A549 (cell line): ENCODE measurements at regions not wholly inside any gene's neighbourhood (a gene's known extent, or its start where the extent isn't known, plus 50 kb on each side); places are given as distances from the start of the nearest gene placed in this dataset.

ENCODE experiments used
- ATAC-seq, 2 experiments: fragments of 200-7000 bp in 1 of 2; fragments of >200 bp in 1 of 2; cut with Nextera tagmentation in 1 of 2; cut with Tn5 transposase in 1 of 2; 3 replicates each; pipeline versions ENCODE4 v1.8.0 to v1.9.1; 2018 to 2020; ENCODE audit warnings: mild to moderate bottlenecking in 1 of 2, moderate library complexity in 1 of 2
- CTCF ChIA-PET: fragments of 300-600 bp; sonication (Branson Sonifier 250); formaldehyde crosslinking; extraction: SDS; loops from one replicate; lab custom pipeline; 2021; ENCODE audit warnings: antibody characterized with exemption, inconsistent platforms; lab: Yijun Ruan, JAX
- POLR2A ChIA-PET: fragments of 350-600 bp; formaldehyde crosslinking; extraction: SDS; loops from one replicate; lab custom pipeline; 2021; ENCODE audit warnings: antibody characterized with exemption, inconsistent platforms; lab: Yijun Ruan, JAX
- DNase-seq, 2 experiments: peaks; one replicate each; pipeline versions ENCODE4 v3.0.0 to v3.0.0-alpha.2; 2011 to 2016; ENCODE audit warnings: low read depth in 1 of 2, low spot score in 1 of 2
- FAIRE-seq: peaks from 2 replicates; lab custom pipeline; 2011; peaks lifted over from hg19 to GRCh38; lab: Jason Lieb, UNC
- H3K27ac ChIP-seq, 2 experiments: fragments of >200 bp; sonication (Bioruptor Twin); formaldehyde crosslinking; 3 replicates each; pipeline ENCODE4 v1.5.1; 2016 to 2017
- H3K4me1 ChIP-seq: fragments of >200 bp; sonication (Bioruptor Twin); formaldehyde crosslinking; 3 replicates; pipeline ENCODE4 v1.6.1; 2016
- H3K4me2 ChIP-seq: fragments of >200 bp; sonication (Bioruptor Twin); formaldehyde crosslinking; 3 replicates; pipeline ENCODE4 v1.6.1; 2016
- H3K4me3 ChIP-seq: fragments of >200 bp; sonication (Bioruptor Twin); formaldehyde crosslinking; 3 replicates; pipeline ENCODE4 v1.5.1; 2016
- H3K9me3 ChIP-seq: fragments of >200 bp; sonication (Bioruptor Twin); formaldehyde crosslinking; 3 replicates; pipeline ENCODE4 v1.6.1; 2016
- BHLHE40 ChIP-seq: IDR thresholded peaks from 2 replicates; pipeline ENCODE4 v1.6.1; 2012; ENCODE audit warnings: low read depth, low read length, inconsistent platforms
- CBX8 ChIP-seq: fragments of 200-600 bp; sonication (generic); IDR thresholded peaks from 2 replicates; pipeline ENCODE4 v1.6.1; 2016
- FOSL2 ChIP-seq, 2 experiments: fragments of 450-650 bp in 1 of 2; fragments of >200 bp in 1 of 2; sonication (Bioruptor Twin) in 1 of 2; formaldehyde crosslinking; IDR thresholded peaks; 2 replicates each; pipeline versions ENCODE4 v1.5.0 to v1.6.1; 2016 to 2020; ENCODE audit warnings: mild to moderate bottlenecking in 1 of 2, moderate library complexity in 1 of 2
- FOXS1 ChIP-seq: fragments of 250-450 bp; sonication (Bioruptor Pico); IDR thresholded peaks from 2 replicates; pipeline ENCODE4 v1.5.0; 2020; ENCODE audit warnings: mild to moderate bottlenecking, moderate library complexity
- HOXB13 ChIP-seq: fragments of 250-450 bp; sonication (Bioruptor Pico); IDR thresholded peaks from 2 replicates; pipeline ENCODE4 v1.5.0; 2020; ENCODE audit warnings: low read depth, mild to moderate bottlenecking, moderate library complexity
- JUNB ChIP-seq: fragments of >200 bp; sonication (Bioruptor Twin); formaldehyde crosslinking; IDR thresholded peaks from 2 replicates; pipeline ENCODE4 v1.6.1; 2016
- NFE2L2 ChIP-seq: fragments of 150-350 bp; conservative IDR thresholded peaks from 2 replicates; pipeline ENCODE4 v1.6.1; 2014; ENCODE audit warnings: low read length
- NPAS2 ChIP-seq: fragments of 250-450 bp; sonication (Bioruptor Pico); IDR thresholded peaks from 2 replicates; pipeline ENCODE4 v1.8.0; 2022; ENCODE audit warnings: mild to moderate bottlenecking, moderate library complexity, borderline replicate concordance
- PHF8 ChIP-seq: fragments of 200-600 bp; sonication (generic); IDR thresholded peaks from 2 replicates; pipeline ENCODE4 v1.6.1; 2016; ENCODE audit warnings: low read depth, mild to moderate bottlenecking, antibody characterized with exemption, moderate library complexity, borderline replicate concordance
- SREBF2 ChIP-seq: fragments of 450-650 bp; IDR thresholded peaks from 2 replicates; pipeline ENCODE4 v1.6.1; 2014; ENCODE audit warnings: mild to moderate bottlenecking, moderate library complexity
- TP53 ChIP-seq: fragments of 250-450 bp; sonication (Bioruptor Pico); IDR thresholded peaks from 2 replicates; pipeline ENCODE4 v1.5.0; 2021; ENCODE audit warnings: mild to moderate bottlenecking, moderate library complexity
- ZNF302 ChIP-seq: fragments of 250-450 bp; sonication (Bioruptor Pico); IDR thresholded peaks from 2 replicates; pipeline ENCODE4 v1.9.0; 2021; ENCODE audit warnings: inconsistent platforms, mild to moderate bottlenecking, moderate library complexity
- WGBS: methylation state at CpG from one replicate; pipeline ENCODE4 v1.1.6; 2017; ENCODE audit errors: missing lambda C conversion rate; 5-methylcytosine and 5-hydroxymethylcytosine counted together
- TF ChIP-seq, protein P1 (sequence below): fragments of 450-650 bp; IDR thresholded peaks from 2 replicates; pipeline ENCODE4 v1.6.1; 2014; ENCODE audit warnings: antibody characterized with exemption
- TF ChIP-seq, protein P2 (sequence below): IDR thresholded peaks from 2 replicates; pipeline ENCODE4 v1.6.1; 2012; ENCODE audit warnings: low read depth, borderline replicate concordance
- TF ChIP-seq, protein P3 (sequence below): fragments of >200 bp; sonication (Bioruptor Twin); formaldehyde crosslinking; IDR thresholded peaks from 2 replicates; pipeline ENCODE4 v1.6.1; 2016
- TF ChIP-seq, protein P4 (sequence below): fragments of 200-600 bp; sonication (generic); IDR thresholded peaks from 2 replicates; pipeline ENCODE4 v1.6.1; 2016; ENCODE audit warnings: antibody characterized with exemption, mild to moderate bottlenecking, moderate library complexity
- TF ChIP-seq, protein P5 (sequence below): fragments of 150-350 bp; IDR thresholded peaks from 2 replicates; pipeline ENCODE4 v1.6.1; 2014; ENCODE audit warnings: low read depth, mild to moderate bottlenecking, low read length
- TF ChIP-seq, protein P6 (sequence below): fragments of 250-450 bp; sonication (Bioruptor Pico); IDR thresholded peaks from 2 replicates; pipeline ENCODE4 v1.5.0; 2021; ENCODE audit warnings: mild to moderate bottlenecking, moderate library complexity, borderline replicate concordance

DNA sequence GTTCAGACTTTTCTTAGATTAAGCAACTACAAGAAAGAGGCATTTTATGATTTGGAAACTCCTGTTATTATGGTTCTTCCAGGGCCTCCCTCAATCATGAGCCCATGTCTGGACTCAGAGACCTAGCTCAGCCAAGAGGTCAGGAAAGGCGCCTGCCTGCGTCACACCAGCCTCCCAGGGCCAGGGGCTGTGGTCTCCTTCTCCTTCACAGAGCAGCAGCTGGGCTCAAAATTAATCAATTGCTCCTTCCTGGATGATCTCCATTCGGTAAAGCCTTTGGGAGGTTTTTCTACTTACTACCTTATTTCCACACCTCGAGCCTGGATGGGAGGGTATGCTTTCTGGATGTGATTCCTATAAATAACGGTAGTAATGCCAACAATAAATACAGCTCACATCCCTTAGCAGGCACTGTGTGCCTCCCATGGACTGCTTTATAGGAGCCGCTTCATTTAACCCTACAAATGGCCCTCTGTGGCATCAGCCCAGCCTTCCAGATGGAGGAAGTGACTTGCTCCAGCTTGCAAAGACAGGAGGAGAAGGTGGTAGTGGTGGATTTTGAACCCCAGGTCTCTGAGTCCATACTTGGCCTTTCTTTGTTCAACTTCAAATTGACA is 1445.6 kb downstream of the TBC1D22A start:
- no peak for FAIRE-seq
- TF ChIP-seq HOXB13 (CRISPR knock-in tag) (no peak), PHF8 (no peak), SREBF2 (no peak), NFE2L2 (no peak), ZNF302 (CRISPR knock-in tag) (no peak)
- TF ChIP-seq, protein P1, sequence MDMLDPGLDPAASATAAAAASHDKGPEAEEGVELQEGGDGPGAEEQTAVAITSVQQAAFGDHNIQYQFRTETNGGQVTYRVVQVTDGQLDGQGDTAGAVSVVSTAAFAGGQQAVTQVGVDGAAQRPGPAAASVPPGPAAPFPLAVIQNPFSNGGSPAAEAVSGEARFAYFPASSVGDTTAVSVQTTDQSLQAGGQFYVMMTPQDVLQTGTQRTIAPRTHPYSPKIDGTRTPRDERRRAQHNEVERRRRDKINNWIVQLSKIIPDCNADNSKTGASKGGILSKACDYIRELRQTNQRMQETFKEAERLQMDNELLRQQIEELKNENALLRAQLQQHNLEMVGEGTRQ: no peak

DNA sequence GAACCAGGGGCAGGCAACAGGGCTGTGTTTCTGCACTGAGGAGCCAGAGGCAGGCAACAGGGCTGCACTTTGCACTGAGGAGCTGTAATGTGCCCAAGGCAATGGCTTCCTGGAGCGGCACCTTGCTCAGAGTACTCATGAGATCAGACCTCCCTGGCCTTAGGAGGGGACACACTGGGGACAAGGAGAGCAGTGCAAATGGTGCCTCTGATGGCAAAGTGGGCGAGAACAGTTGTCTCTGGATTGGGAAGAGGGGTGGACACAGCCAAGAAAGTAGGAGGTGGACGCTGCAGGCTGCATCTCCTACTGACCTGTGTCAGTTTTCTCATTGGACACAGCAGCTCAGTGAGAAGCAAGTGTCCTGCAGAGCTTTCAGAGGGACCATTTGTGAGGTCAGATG is 1443.3 kb downstream of the TBC1D22A start:
- CTCF ChIA-PET: no interaction called here
- TF ChIP-seq, protein P2, sequence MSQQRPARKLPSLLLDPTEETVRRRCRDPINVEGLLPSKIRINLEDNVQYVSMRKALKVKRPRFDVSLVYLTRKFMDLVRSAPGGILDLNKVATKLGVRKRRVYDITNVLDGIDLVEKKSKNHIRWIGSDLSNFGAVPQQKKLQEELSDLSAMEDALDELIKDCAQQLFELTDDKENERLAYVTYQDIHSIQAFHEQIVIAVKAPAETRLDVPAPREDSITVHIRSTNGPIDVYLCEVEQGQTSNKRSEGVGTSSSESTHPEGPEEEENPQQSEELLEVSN: no peak
- TF ChIP-seq, protein P3, sequence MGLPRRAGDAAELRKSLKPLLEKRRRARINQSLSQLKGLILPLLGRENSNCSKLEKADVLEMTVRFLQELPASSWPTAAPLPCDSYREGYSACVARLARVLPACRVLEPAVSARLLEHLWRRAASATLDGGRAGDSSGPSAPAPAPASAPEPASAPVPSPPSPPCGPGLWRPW: no peak
- no peak for TF ChIP-seq NPAS2
- TF ChIP-seq CBX8: no peak
- no peak for TF ChIP-seq JUNB
- TF ChIP-seq, protein P4, sequence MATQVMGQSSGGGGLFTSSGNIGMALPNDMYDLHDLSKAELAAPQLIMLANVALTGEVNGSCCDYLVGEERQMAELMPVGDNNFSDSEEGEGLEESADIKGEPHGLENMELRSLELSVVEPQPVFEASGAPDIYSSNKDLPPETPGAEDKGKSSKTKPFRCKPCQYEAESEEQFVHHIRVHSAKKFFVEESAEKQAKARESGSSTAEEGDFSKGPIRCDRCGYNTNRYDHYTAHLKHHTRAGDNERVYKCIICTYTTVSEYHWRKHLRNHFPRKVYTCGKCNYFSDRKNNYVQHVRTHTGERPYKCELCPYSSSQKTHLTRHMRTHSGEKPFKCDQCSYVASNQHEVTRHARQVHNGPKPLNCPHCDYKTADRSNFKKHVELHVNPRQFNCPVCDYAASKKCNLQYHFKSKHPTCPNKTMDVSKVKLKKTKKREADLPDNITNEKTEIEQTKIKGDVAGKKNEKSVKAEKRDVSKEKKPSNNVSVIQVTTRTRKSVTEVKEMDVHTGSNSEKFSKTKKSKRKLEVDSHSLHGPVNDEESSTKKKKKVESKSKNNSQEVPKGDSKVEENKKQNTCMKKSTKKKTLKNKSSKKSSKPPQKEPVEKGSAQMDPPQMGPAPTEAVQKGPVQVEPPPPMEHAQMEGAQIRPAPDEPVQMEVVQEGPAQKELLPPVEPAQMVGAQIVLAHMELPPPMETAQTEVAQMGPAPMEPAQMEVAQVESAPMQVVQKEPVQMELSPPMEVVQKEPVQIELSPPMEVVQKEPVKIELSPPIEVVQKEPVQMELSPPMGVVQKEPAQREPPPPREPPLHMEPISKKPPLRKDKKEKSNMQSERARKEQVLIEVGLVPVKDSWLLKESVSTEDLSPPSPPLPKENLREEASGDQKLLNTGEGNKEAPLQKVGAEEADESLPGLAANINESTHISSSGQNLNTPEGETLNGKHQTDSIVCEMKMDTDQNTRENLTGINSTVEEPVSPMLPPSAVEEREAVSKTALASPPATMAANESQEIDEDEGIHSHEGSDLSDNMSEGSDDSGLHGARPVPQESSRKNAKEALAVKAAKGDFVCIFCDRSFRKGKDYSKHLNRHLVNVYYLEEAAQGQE: no peak
- no peak for TF ChIP-seq FOXS1 (CRISPR knock-in tag)
- TF ChIP-seq, protein P5, sequence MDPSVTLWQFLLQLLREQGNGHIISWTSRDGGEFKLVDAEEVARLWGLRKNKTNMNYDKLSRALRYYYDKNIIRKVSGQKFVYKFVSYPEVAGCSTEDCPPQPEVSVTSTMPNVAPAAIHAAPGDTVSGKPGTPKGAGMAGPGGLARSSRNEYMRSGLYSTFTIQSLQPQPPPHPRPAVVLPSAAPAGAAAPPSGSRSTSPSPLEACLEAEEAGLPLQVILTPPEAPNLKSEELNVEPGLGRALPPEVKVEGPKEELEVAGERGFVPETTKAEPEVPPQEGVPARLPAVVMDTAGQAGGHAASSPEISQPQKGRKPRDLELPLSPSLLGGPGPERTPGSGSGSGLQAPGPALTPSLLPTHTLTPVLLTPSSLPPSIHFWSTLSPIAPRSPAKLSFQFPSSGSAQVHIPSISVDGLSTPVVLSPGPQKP: no peak
- no peak for TF ChIP-seq FOSL2 (IDR thresholded peaks at IDR 0.05)
- no peak for TF ChIP-seq FOSL2 (CRISPR knock-in tag; IDR thresholded peaks at IDR 0.05)
- no peak for TF ChIP-seq BHLHE40
- TF ChIP-seq, protein P6, sequence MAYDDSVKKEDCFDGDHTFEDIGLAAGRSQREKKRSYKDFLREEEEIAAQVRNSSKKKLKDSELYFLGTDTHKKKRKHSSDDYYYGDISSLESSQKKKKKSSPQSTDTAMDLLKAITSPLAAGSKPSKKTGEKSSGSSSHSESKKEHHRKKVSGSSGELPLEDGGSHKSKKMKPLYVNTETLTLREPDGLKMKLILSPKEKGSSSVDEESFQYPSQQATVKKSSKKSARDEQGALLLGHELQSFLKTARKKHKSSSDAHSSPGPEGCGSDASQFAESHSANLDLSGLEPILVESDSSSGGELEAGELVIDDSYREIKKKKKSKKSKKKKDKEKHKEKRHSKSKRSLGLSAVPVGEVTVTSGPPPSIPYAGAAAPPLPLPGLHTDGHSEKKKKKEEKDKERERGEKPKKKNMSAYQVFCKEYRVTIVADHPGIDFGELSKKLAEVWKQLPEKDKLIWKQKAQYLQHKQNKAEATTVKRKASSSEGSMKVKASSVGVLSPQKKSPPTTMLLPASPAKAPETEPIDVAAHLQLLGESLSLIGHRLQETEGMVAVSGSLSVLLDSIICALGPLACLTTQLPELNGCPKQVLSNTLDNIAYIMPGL (CRISPR knock-in tag): no peak
- no peak for TF ChIP-seq NFE2L2
- no peak for TF ChIP-seq TP53 (CRISPR knock-in tag)
- FAIRE-seq: no peak
- Histone ChIP-seq H3K27ac (no peak overlapping the region), H3K4me2 (no peak overlapping the region), H3K4me1 (no peaks in the 10 kb centered on the region), H3K4me3 (no peak overlapping the region), H3K9me3 (no peaks in the 10 kb centered on the region)
- DNase-seq: no peak
- WGBS: 79% methylated on average over 2 of the region's 3 CpGs
- no peak for ATAC-seq
- POLR2A ChIA-PET: no interaction called here

More for the DNA sequence above, 1445.6 kb downstream of the TBC1D22A start:
- ATAC-seq (no peak), DNase-seq (no peak)
- WGBS: 78% methylated on average over 6 of the region's 6 CpGs
- Histone ChIP-seq H3K4me1 (no peaks in the 10 kb centered on the region), H3K4me3 (no peak overlapping the region), H3K4me2 (no peak overlapping the region), H3K9me3 (no peaks in the 10 kb centered on the region), H3K27ac (no peak overlapping the region)
- ChIA-PET POLR2A (no interaction called here), CTCF (interaction anchor here (0.9 kb wide), 1 partner anchor 20 kb away, joined by 3 read pairs; no protein-coding TSS in a partner anchor)
